ENCODE measurements at regions not wholly inside any gene's neighbourhood (a gene's known extent, or its start where the extent isn't known, plus 50 kb on each side); places are given as distances from the start of the nearest gene placed in this dataset.

DNA sequence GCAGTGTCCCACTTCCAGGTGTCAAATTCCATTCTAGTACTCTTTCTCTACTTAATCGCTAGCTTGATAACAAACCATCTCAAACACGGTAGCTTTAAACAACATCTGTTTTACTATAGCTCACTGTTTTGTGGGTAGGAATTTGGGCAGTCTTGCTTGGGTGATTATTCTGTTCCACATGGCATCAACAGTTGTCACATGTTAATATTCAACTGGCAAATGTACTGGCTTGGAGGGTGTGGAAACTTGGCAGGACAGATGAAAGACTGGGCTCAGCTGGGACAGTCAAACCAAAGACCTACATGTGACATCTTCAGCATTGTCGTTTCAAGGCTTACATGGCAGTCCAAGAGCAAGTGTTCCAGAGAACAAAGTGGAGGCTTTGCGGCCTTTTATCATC, 241.8 kb downstream of the PTH2R start:
- TF ChIP-seq, protein P1, sequence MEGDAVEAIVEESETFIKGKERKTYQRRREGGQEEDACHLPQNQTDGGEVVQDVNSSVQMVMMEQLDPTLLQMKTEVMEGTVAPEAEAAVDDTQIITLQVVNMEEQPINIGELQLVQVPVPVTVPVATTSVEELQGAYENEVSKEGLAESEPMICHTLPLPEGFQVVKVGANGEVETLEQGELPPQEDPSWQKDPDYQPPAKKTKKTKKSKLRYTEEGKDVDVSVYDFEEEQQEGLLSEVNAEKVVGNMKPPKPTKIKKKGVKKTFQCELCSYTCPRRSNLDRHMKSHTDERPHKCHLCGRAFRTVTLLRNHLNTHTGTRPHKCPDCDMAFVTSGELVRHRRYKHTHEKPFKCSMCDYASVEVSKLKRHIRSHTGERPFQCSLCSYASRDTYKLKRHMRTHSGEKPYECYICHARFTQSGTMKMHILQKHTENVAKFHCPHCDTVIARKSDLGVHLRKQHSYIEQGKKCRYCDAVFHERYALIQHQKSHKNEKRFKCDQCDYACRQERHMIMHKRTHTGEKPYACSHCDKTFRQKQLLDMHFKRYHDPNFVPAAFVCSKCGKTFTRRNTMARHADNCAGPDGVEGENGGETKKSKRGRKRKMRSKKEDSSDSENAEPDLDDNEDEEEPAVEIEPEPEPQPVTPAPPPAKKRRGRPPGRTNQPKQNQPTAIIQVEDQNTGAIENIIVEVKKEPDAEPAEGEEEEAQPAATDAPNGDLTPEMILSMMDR (IDR thresholded peaks at IDR 0.05; ENCODE audit: low read depth, low read length): no peak
- TF ChIP-seq POLR2A (IDR thresholded peaks at IDR 0.05; ENCODE audit: extremely low read depth, insufficient read length): no peak
- TF ChIP-seq, protein P2, sequence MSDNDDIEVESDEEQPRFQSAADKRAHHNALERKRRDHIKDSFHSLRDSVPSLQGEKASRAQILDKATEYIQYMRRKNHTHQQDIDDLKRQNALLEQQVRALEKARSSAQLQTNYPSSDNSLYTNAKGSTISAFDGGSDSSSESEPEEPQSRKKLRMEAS (IDR thresholded peaks at IDR 0.05; ENCODE audit: low read depth, low read length): no peak

All from NB4 (cell line).